ENCODE measurements at regions not wholly inside any gene's neighbourhood (a gene's known extent, or its start where the extent isn't known, plus 50 kb on each side); places are given as distances from the start of the nearest gene placed in this dataset.

- DNase-seq: no peak
Measured at GRCh38 chr18:78554944-78555608, 424.5 kb upstream of the SALL3 start.

GRCh38 chr18:78557371-78557770 lies 422.2 kb upstream of the SALL3 start:
- no peak for DNase-seq

GRCh38 chr18:78558101-78558810 lies 421.4 kb upstream of the SALL3 start:
- DNase-seq: no peak

- no peak for DNase-seq
Measured at GRCh38 chr18:78558948-78559347, 420.7 kb upstream of the SALL3 start.

GRCh38 chr18:78559584-78559983 lies 420.0 kb upstream of the SALL3 start:
- DNase-seq: no peak

- DNase-seq: no peak
Measured at GRCh38 chr18:78561757-78562510, 417.7 kb upstream of the SALL3 start.

- DNase-seq: no peak
Measured at GRCh38 chr18:78562531-78562961, 417.1 kb upstream of the SALL3 start.

- DNase-seq: no peak
Measured at GRCh38 chr18:78563110-78563509, 416.5 kb upstream of the SALL3 start.

GRCh38 chr18:78564030-78564429 lies 415.6 kb upstream of the SALL3 start:
- DNase-seq: no peak

GRCh38 chr18:78564518-78564917 lies 415.1 kb upstream of the SALL3 start:
- DNase-seq: no peak

- no peak for DNase-seq
Measured at GRCh38 chr18:78565240-78565639, 414.4 kb upstream of the SALL3 start.

- no peak for DNase-seq
Measured at GRCh38 chr18:78566065-78566464, 413.6 kb upstream of the SALL3 start.

- DNase-seq: no peak
Measured at GRCh38 chr18:78566720-78567119, 412.9 kb upstream of the SALL3 start.

GRCh38 chr18:78571063-78571785 lies 408.4 kb upstream of the SALL3 start:
- DNase-seq: no peak

GRCh38 chr18:78571831-78572347 lies 407.7 kb upstream of the SALL3 start:
- DNase-seq: no peak

- DNase-seq: no peak
Measured at GRCh38 chr18:78573773-78574172, 405.8 kb upstream of the SALL3 start.

- DNase-seq: no peak
Measured at GRCh38 chr18:78576967-78577366, 402.7 kb upstream of the SALL3 start.

GRCh38 chr18:78579449-78579848 lies 400.2 kb upstream of the SALL3 start:
- DNase-seq: no peak

GRCh38 chr18:78579854-78580577 lies 399.6 kb upstream of the SALL3 start:
- no peak for DNase-seq

- no peak for DNase-seq
Measured at GRCh38 chr18:78580835-78581339, 398.7 kb upstream of the SALL3 start.

- DNase-seq: no peak
Measured at GRCh38 chr18:78582181-78582709, 397.4 kb upstream of the SALL3 start.
